Spleen (tissue), 11 donors: ENCODE measurements at regions not wholly inside any gene's neighbourhood (a gene's known extent, or its start where the extent isn't known, plus 50 kb on each side); places are given as distances from the start of the nearest gene placed in this dataset.

ENCODE experiments used
- DNase-seq: peaks from one replicate; pipeline ENCODE4 v3.0.0-alpha.2; 2020
- H3K27ac ChIP-seq, 8 donors: fragments of 200-600 bp; sonication (generic) in 7 of 8; 1 replicate in 4 of 8; 2 replicates in 4 of 8; pipeline versions ENCODE4 v1.5.0 to v1.8.0; 2016 to 2021; ENCODE audit warnings: inconsistent platforms in 4 of 8, mild to moderate bottlenecking in 4 of 8, moderate library complexity in 1 of 8
- H3K27me3 ChIP-seq, 7 donors: fragments of 200-600 bp; sonication (generic) in 6 of 7; replicated peaks in 1 of 7; 1 replicate in 4 of 7; 2 replicates in 3 of 7; pipeline versions ENCODE4 v1.5.0 to v1.8.0; 2016 to 2021; ENCODE audit warnings: inconsistent platforms in 3 of 7, mild to moderate bottlenecking in 1 of 7
- H3K36me3 ChIP-seq, 6 donors: fragments of 200-600 bp; sonication (generic) in 5 of 6; 1 replicate in 4 of 6; 2 replicates in 2 of 6; pipeline versions ENCODE4 v1.5.0 to v1.8.0; 2016 to 2021; ENCODE audit warnings: inconsistent platforms in 2 of 6
- H3K4me1 ChIP-seq, 6 donors: fragments of 200-600 bp; sonication (generic) in 5 of 6; 1 replicate in 3 of 6; 2 replicates in 3 of 6; pipeline versions ENCODE4 v1.5.0 to v1.8.0; 2016 to 2021; ENCODE audit warnings: inconsistent platforms in 3 of 6
- H3K4me3 ChIP-seq, 8 donors: fragments of 200-600 bp; sonication (generic) in 7 of 8; 1 replicate in 4 of 8; 2 replicates in 4 of 8; pipeline versions ENCODE4 v1.5.0 to v1.8.0; 2016 to 2021; ENCODE audit warnings: inconsistent platforms in 4 of 8, mild to moderate bottlenecking in 4 of 8, moderate library complexity in 2 of 8
- H3K9me3 ChIP-seq, 8 donors: fragments of 200-600 bp; sonication (generic) in 7 of 8; 1 replicate in 4 of 8; 2 replicates in 4 of 8; pipeline versions ENCODE4 v1.5.0 to v1.8.0; 2016 to 2021; ENCODE audit warnings: inconsistent platforms in 4 of 8
- CTCF ChIP-seq, 11 experiments: fragments of 200-600 bp in 7 of 11; fragments of 450-650 bp in 4 of 11; sonication (generic) in 4 of 11; IDR thresholded peaks in 8 of 11; conservative IDR thresholded peaks in 3 of 11; 1 replicate in 7 of 11; 2 replicates in 4 of 11; pipeline versions ENCODE4 v1.4.0 to v1.8.0; 2016 to 2021; ENCODE audit warnings: antibody characterized with exemption in 11 of 11, inconsistent platforms in 4 of 11, mild to moderate bottlenecking in 1 of 11
- POLR2A ChIP-seq, 3 donors: fragments of 450-650 bp; IDR thresholded peaks; one replicate each; pipeline ENCODE4 v1.5.1; 2017; ENCODE audit warnings: antibody characterized with exemption in 3 of 3, mild to moderate bottlenecking in 1 of 3
- POLR2AphosphoS5 ChIP-seq, 3 donors: sonication (generic); formaldehyde crosslinking; IDR thresholded peaks; one replicate each; pipeline ENCODE4 v1.5.1; 2017; ENCODE audit warnings: antibody characterized with exemption in 3 of 3
- WGBS, 5 donors: extraction: QIAGEN DNeasy Blood & Tissue Kit in 3 of 5; methylation state at CpG; one replicate each; pipeline versions ENCODE4 v1.1.5 to v1.1.7; 2013 to 2018; 5-methylcytosine and 5-hydroxymethylcytosine counted together
- intact Hi-C: fragments of 100-400 bp; cut with DNase I; formaldehyde crosslinking; loops from one replicate; pipeline ENCODE4 v1.15.0; 2023; ENCODE audit warnings: low total_unique reads
- donor health status: healthy with polysubstance abuse.
- donor health status: DM: no; HTN: no; CAD: no; lungs with moderate emphysema.
- donor health status: DM: no; HTN: no; CAD: no.
- donor health status: Bipolar disorder and iron deficiency.
- donor health status: healthy.
- donor health status: DM: no; HTN: no; CAD: no.
- donor health status: DM: yes; HTN: yes; CAD: no.

GRCh38 chr20:24366336-24367004, 103.0 kb upstream of the SYNDIG1 start:
- WGBS, 5 donors, result 86 to 93% (median 91%) methylated on average over 16 of the region's 16 CpGs
- intact Hi-C loops, result no loop called here

GRCh38 chr20:24365670-24366069, 103.8 kb upstream of the SYNDIG1 start:
- WGBS, 5 donors, result 80 to 94% (median 91%) methylated on average over 3 of the region's 3 CpGs
- no peak for DNase-seq
- Histone ChIP-seq H3K27me3 (no peaks in the 10 kb centered on the region), H3K4me1 (no peaks in the 10 kb centered on the region), H3K36me3 (no peaks in the 10 kb centered on the region), H3K27ac (no peak overlapping the region), H3K9me3 (peaks cover 0 to 20% (median 12%) of the 10 kb centered on the region in 8 donors), H3K4me3 (no peak overlapping the region)
- intact Hi-C loops, result no loop called here
- no peak for TF ChIP-seq POLR2A (IDR thresholded peaks at IDR 0.05)
- TF ChIP-seq POLR2AphosphoS5 (IDR thresholded peaks at IDR 0.05), result no peak
- TF ChIP-seq CTCF (IDR thresholded peaks at IDR 0.05 in 8 of 11, conservative IDR thresholded peaks at IDR 0.05 in 3 of 11), result no peak

More at GRCh38 chr20:24366336-24367004, 103.0 kb upstream of the SYNDIG1 start:
- Histone ChIP-seq H3K4me3 (no peak overlapping the region), H3K36me3 (no peaks in the 10 kb centered on the region), H3K4me1 (no peaks in the 10 kb centered on the region), H3K27me3 (no peaks in the 10 kb centered on the region), H3K9me3 (peaks cover 0 to 15% (median 11%) of the 10 kb centered on the region in 8 donors), H3K27ac (no peak overlapping the region)
- TF ChIP-seq POLR2AphosphoS5 (IDR thresholded peaks at IDR 0.05), result no peak
- TF ChIP-seq CTCF (IDR thresholded peaks at IDR 0.05 in 8 of 11, conservative IDR thresholded peaks at IDR 0.05 in 3 of 11), result no peak
- no peak for TF ChIP-seq POLR2A (IDR thresholded peaks at IDR 0.05)
- no peak for DNase-seq

GRCh38 chr20:24364482-24364881, 104.9 kb upstream of the SYNDIG1 start:
- peaks cover 0 to 2% (median 0%) of the 10 kb centered on the region in 6 donors for H3K4me1 ChIP-seq
- no peak for TF ChIP-seq CTCF (IDR thresholded peaks at IDR 0.05 in 8 of 11, conservative IDR thresholded peaks at IDR 0.05 in 3 of 11)
- no peak for TF ChIP-seq POLR2AphosphoS5 (IDR thresholded peaks at IDR 0.05)
- TF ChIP-seq POLR2A (IDR thresholded peaks at IDR 0.05), result no peak
- H3K4me3 ChIP-seq, result no peak overlapping the region
- H3K36me3 ChIP-seq, result no peaks in the 10 kb centered on the region
- no peaks in the 10 kb centered on the region for H3K27me3 ChIP-seq
- no peak overlapping the region for H3K27ac ChIP-seq
- intact Hi-C loops, result no loop called here
- H3K9me3 ChIP-seq, result peaks cover 0 to 20% (median 12%) of the 10 kb centered on the region in 8 donors
- WGBS, 5 donors, result 40 to 48% (median 45%) methylated on average over 4 of the region's 4 CpGs
- DNase-seq, result no peak

GRCh38 chr20:24363031-24363430, 106.4 kb upstream of the SYNDIG1 start:
- Histone ChIP-seq H3K36me3 (no peaks in the 10 kb centered on the region), H3K4me3 (no peak overlapping the region), H3K9me3 (peaks cover 0 to 20% (median 12%) of the 10 kb centered on the region in 8 donors), H3K27ac (no peak overlapping the region), H3K4me1 (peaks cover 0 to 4% (median 0%) of the 10 kb centered on the region in 6 donors), H3K27me3 (no peaks in the 10 kb centered on the region)
- intact Hi-C loops, result no loop called here
- DNase-seq, result no peak
- TF ChIP-seq POLR2AphosphoS5 (IDR thresholded peaks at IDR 0.05) (no peak), POLR2A (IDR thresholded peaks at IDR 0.05) (no peak), CTCF (IDR thresholded peaks at IDR 0.05 in 8 of 11, conservative IDR thresholded peaks at IDR 0.05 in 3 of 11) (no peak)
- WGBS, 5 donors, result 81 to 91% (median 86%) methylated on average over 8 of the region's 8 CpGs
